ENCODE measurements at regions not wholly inside any gene's neighbourhood (a gene's known extent, or its start where the extent isn't known, plus 50 kb on each side); places are given as distances from the start of the nearest gene placed in this dataset.

GRCh38 chr18:24657444-24657842 is 197.0 kb downstream of the HRH4 start:
- no peak for TF ChIP-seq CTCF (conservative IDR thresholded peaks at IDR 0.05; ENCODE audit: low read length)
- TF ChIP-seq EZH2phosphoT487 (IDR thresholded peaks at IDR 0.05; ENCODE audit: borderline replicate concordance, low read depth, low read length): no peak
- H3K27ac ChIP-seq (ENCODE audit: low read depth, low read length, poor library complexity, severe bottlenecking): no peak overlapping the region
- H3K79me2 ChIP-seq (ENCODE audit: insufficient read depth, low read depth, low read length): no peaks in the 10 kb centered on the region
- H3K4me1 ChIP-seq (ENCODE audit: insufficient read depth, low read length, poor library complexity, severe bottlenecking): peaks cover 26% of the 10 kb centered on the region
- DNase-seq (ENCODE audit: low spot score): no peak
- BruUV-seq (replicated peaks): no TSS peak
- intact Hi-C loops (cut with micrococcal nuclease; ENCODE audit: unreplicated experiment): no loop called here
- H2AFZ ChIP-seq (ENCODE audit: low read length): no peak overlapping the region
- CTCF ChIA-PET (ENCODE audit: unreplicated experiment): no interaction called here
- no peak overlapping the region for H3K4me3 ChIP-seq (ENCODE audit: low read depth, low read length, poor library complexity, severe bottlenecking)
- no peaks in the 10 kb centered on the region for H3K36me3 ChIP-seq (ENCODE audit: insufficient read depth, low read length)
- H4K20me1 ChIP-seq (ENCODE audit: insufficient read depth, low read length): no peaks in the 10 kb centered on the region
- POLR2A ChIA-PET: no interaction called here
- H3K9me3 ChIP-seq (ENCODE audit: low read length): no peaks in the 10 kb centered on the region
- H3K4me2 ChIP-seq (ENCODE audit: low read length): no peak overlapping the region
- no peaks in the 10 kb centered on the region for H3K9me2 ChIP-seq (ENCODE audit: insufficient read depth, low read length)

- no peaks in the 10 kb centered on the region for H3K9me3 ChIP-seq (ENCODE audit: low read length)
- H3K4me3 ChIP-seq (ENCODE audit: low read depth, low read length, poor library complexity, severe bottlenecking): no peak overlapping the region
- intact Hi-C loops (cut with micrococcal nuclease; ENCODE audit: unreplicated experiment): no loop called here
- no peak for DNase-seq (ENCODE audit: low spot score)
- H2AFZ ChIP-seq (ENCODE audit: low read length): no peak overlapping the region
- peaks cover 26% of the 10 kb centered on the region for H3K4me1 ChIP-seq (ENCODE audit: insufficient read depth, low read length, poor library complexity, severe bottlenecking)
- CTCF ChIA-PET (ENCODE audit: unreplicated experiment): no interaction called here
- BruUV-seq (replicated peaks): no TSS peak
- POLR2A ChIA-PET: interaction anchor here (0.7 kb wide), 2 partner anchors 226 to 437 kb away, joined by 3 read pairs; no protein-coding TSS in a partner anchor
- no peak overlapping the region for H3K4me2 ChIP-seq (ENCODE audit: low read length)
- TF ChIP-seq EZH2phosphoT487 (IDR thresholded peaks at IDR 0.05; ENCODE audit: borderline replicate concordance, low read depth, low read length): no peak
- TF ChIP-seq CTCF (conservative IDR thresholded peaks at IDR 0.05; ENCODE audit: low read length): no peak
- no peaks in the 10 kb centered on the region for H3K9me2 ChIP-seq (ENCODE audit: insufficient read depth, low read length)
- H3K27ac ChIP-seq (ENCODE audit: low read depth, low read length, poor library complexity, severe bottlenecking): no peak overlapping the region
- H4K20me1 ChIP-seq (ENCODE audit: insufficient read depth, low read length): no peaks in the 10 kb centered on the region
- H3K79me2 ChIP-seq (ENCODE audit: insufficient read depth, low read depth, low read length): no peaks in the 10 kb centered on the region
- no peaks in the 10 kb centered on the region for H3K36me3 ChIP-seq (ENCODE audit: insufficient read depth, low read length)
Measured at GRCh38 chr18:24658302-24658701, 197.9 kb downstream of the HRH4 start.

- no peaks in the 10 kb centered on the region for H3K79me2 ChIP-seq (ENCODE audit: insufficient read depth, low read depth, low read length)
- no peaks in the 10 kb centered on the region for H3K9me3 ChIP-seq (ENCODE audit: low read length)
- peak overlapping the region; percentile 37 for H3K27ac ChIP-seq (ENCODE audit: low read depth, low read length, poor library complexity, severe bottlenecking)
- TF ChIP-seq EZH2phosphoT487 (IDR thresholded peaks at IDR 0.05; ENCODE audit: borderline replicate concordance, low read depth, low read length) (no peak), CTCF (conservative IDR thresholded peaks at IDR 0.05; ENCODE audit: low read length) (no peak)
- no peaks in the 10 kb centered on the region for H3K9me2 ChIP-seq (ENCODE audit: insufficient read depth, low read length)
- no TSS peak for BruUV-seq (replicated peaks)
- H3K36me3 ChIP-seq (ENCODE audit: insufficient read depth, low read length): no peaks in the 10 kb centered on the region
- H4K20me1 ChIP-seq (ENCODE audit: insufficient read depth, low read length): no peaks in the 10 kb centered on the region
- peak; percentile 75 for DNase-seq (ENCODE audit: low spot score)
- peak overlapping the region; percentile 72 for H3K4me2 ChIP-seq (ENCODE audit: low read length)
- intact Hi-C loops (cut with micrococcal nuclease; ENCODE audit: unreplicated experiment): no loop called here
- peak overlapping the region; percentile 54; the same call in 1 of the 2 replicates for H2AFZ ChIP-seq (ENCODE audit: low read length)
- CTCF ChIA-PET (ENCODE audit: unreplicated experiment): interaction anchor here (0.6 kb wide), 1 partner anchor 124 kb away, joined by 3 read pairs; no protein-coding TSS in a partner anchor
- POLR2A ChIA-PET: interaction anchor here (0.6 to 1.1 kb wide), 5 partner anchors 10 to 211 kb away, joined by 3 read pairs; no protein-coding TSS in a partner anchor
- H3K4me1 ChIP-seq (ENCODE audit: insufficient read depth, low read length, poor library complexity, severe bottlenecking): peaks cover 26% of the 10 kb centered on the region
- peak overlapping the region; percentile 59 for H3K4me3 ChIP-seq (ENCODE audit: low read depth, low read length, poor library complexity, severe bottlenecking)
Measured at GRCh38 chr18:24659827-24660720, 199.6 kb downstream of the HRH4 start.

Measured in OCI-LY7 (cell line).